HepG2 (cell line): ENCODE measurements at regions not wholly inside any gene's neighbourhood (a gene's known extent, or its start where the extent isn't known, plus 50 kb on each side); places are given as distances from the start of the nearest gene placed in this dataset.

Source experiments
- ATAC-seq: fragments of 200-7000 bp; cut with Tn5 transposase; 3 replicates; pipeline ENCODE4 v1.9.1; 2020; ENCODE audit warnings: mild to moderate bottlenecking, moderate library complexity
- BruUV-seq: library from RNA; stranded (reverse); fragments of 400-500 nt; replicated peaks from 2 replicates; lab custom pipeline; 2021; lab: Mats Ljungman, UMichigan
- CTCF ChIA-PET: fragments of 300-600 bp; formaldehyde crosslinking; extraction: SDS; loops from one replicate; lab custom pipeline; 2021; ENCODE audit warnings: low total read pairs, inconsistent platforms, low intra/inter-chr PET ratio; lab: Yijun Ruan, JAX
- POLR2A ChIA-PET: fragments of 350-600 bp; sonication (Branson Sonifier 250); formaldehyde crosslinking; loops from one replicate; lab custom pipeline; 2020; ENCODE audit warnings: antibody characterized with exemption, inconsistent platforms; lab: Yijun Ruan, JAX
- DNase-seq: peaks from one replicate; pipeline ENCODE4 v3.0.0-alpha.2; 2015; ENCODE audit warnings: low spot score
- FAIRE-seq: peaks from 3 replicates; lab custom pipeline; 2011; peaks lifted over from hg19 to GRCh38; lab: Jason Lieb, UNC
- H2AFZ ChIP-seq: one replicate; pipeline ENCODE4 v1.6.1; 2011; ENCODE audit warnings: low read length, inconsistent platforms
- H3K27ac ChIP-seq: fragments of 300-600 bp; 3 replicates; pipeline ENCODE4 v1.8.0; 2011; ENCODE audit warnings: mixed run types, mild to moderate bottlenecking, mixed read lengths, low read length, inconsistent platforms; ENCODE audit not compliant: insufficient read depth; ENCODE audit errors: extremely low read length
- H3K27me3 ChIP-seq, 2 experiments: fragments of 200-600 bp in 1 of 2; 2 replicates in 1 of 2; 3 replicates in 1 of 2; pipeline versions ENCODE4 v1.6.0 to v1.8.0; 2011; ENCODE audit warnings: low read length in 2 of 2, mild to moderate bottlenecking in 2 of 2, moderate library complexity in 2 of 2, inconsistent platforms in 1 of 2; ENCODE audit not compliant: insufficient read depth in 2 of 2, control insufficient read depth in 1 of 2
- H3K36me3 ChIP-seq, 2 experiments: fragments of 200-600 bp in 1 of 2; replicated peaks in 1 of 2; 2 replicates in 1 of 2; 3 replicates in 1 of 2; pipeline versions ENCODE4 v1.5.1 to v1.8.0; 2011; ENCODE audit warnings: low read length in 2 of 2, inconsistent platforms in 1 of 2; ENCODE audit not compliant: insufficient read depth in 2 of 2, control insufficient read depth in 1 of 2
- H3K4me1 ChIP-seq: 2 replicates; pipeline ENCODE4 v1.5.1; 2012; ENCODE audit warnings: low read length, inconsistent platforms; ENCODE audit not compliant: insufficient read depth
- H3K4me2 ChIP-seq: 2 replicates; pipeline ENCODE4 v1.6.0; 2011; ENCODE audit warnings: low read depth, low read length, inconsistent platforms
- H3K4me3 ChIP-seq, 3 experiments: fragments of 200-600 bp in 1 of 3; sonication (generic), shearing (Covaris generic) in 1 of 3; replicated peaks in 1 of 3; 2 replicates each; pipeline ENCODE4 v1.5.1; 2011 to 2016; ENCODE audit warnings: low read length in 3 of 3, inconsistent platforms in 2 of 3, low read depth in 2 of 3, mild to moderate bottlenecking in 2 of 3, control low read depth in 1 of 3, mixed read lengths in 1 of 3; ENCODE audit not compliant: insufficient read depth in 1 of 3
- H3K79me2 ChIP-seq: one replicate; pipeline ENCODE4 v1.6.1; 2011; ENCODE audit warnings: low read length, inconsistent platforms; ENCODE audit not compliant: insufficient read depth
- H3K9ac ChIP-seq: 2 replicates; pipeline ENCODE4 v1.6.0; 2011; ENCODE audit warnings: mild to moderate bottlenecking, low read depth, low read length, inconsistent platforms; ENCODE audit not compliant: insufficient read depth
- H3K9me3 ChIP-seq: 2 replicates; pipeline ENCODE4 v1.5.1; 2012; ENCODE audit warnings: mild to moderate bottlenecking, low read length
- H4K20me1 ChIP-seq: 2 replicates; pipeline ENCODE4 v1.6.0; 2011; ENCODE audit warnings: inconsistent platforms, mild to moderate bottlenecking, low read length, moderate library complexity; ENCODE audit not compliant: insufficient read depth
- ATM ChIP-seq: fragments of 450-650 bp; IDR thresholded peaks from 2 replicates; pipeline ENCODE4 v1.7.1; 2017; ENCODE audit warnings: mild to moderate bottlenecking, borderline replicate concordance
- HMGXB4 ChIP-seq, 2 experiments: sonication (generic) in 1 of 2; formaldehyde crosslinking in 1 of 2; IDR thresholded peaks; 2 replicates each; pipeline versions ENCODE4 v1.4.0 to v1.6.1; 2018 to 2020; ENCODE audit warnings: missing genetic modification reagents in 2 of 2, borderline replicate concordance in 1 of 2, low read depth in 1 of 2, mild to moderate bottlenecking in 1 of 2, missing biosample characterization in 1 of 2
- HNRNPK ChIP-seq: fragments of 200-400 bp; formaldehyde crosslinking; IDR thresholded peaks from 2 replicates; pipeline ENCODE4 v1.6.1; 2018; ENCODE audit warnings: low read length, low read depth, moderate library complexity, mild to moderate bottlenecking; ENCODE audit not compliant: poor library complexity, severe bottlenecking
- TGIF2 ChIP-seq: IDR thresholded peaks from 2 replicates; pipeline ENCODE4 v1.6.1; 2016; ENCODE audit warnings: control low read depth, missing compliant biosample characterization
- ZNF441 ChIP-seq: sonication (generic); formaldehyde crosslinking; IDR thresholded peaks from 2 replicates; pipeline ENCODE4 v1.7.0; 2021; ENCODE audit warnings: missing genetic modification reagents, borderline replicate concordance
- ZNF543 ChIP-seq: sonication (generic); formaldehyde crosslinking; IDR thresholded peaks from 2 replicates; pipeline ENCODE4 v1.4.0; 2020; ENCODE audit warnings: mild to moderate bottlenecking, missing genetic modification reagents
- in situ Hi-C: cut with HindIII; loops from 2 replicates; pipeline ENCODE4 v1.10.0; 2017; ENCODE audit warnings: low pct_unique_long_range_greater_than_20kb; ENCODE audit not compliant: extremely low pct_ligation_motif_present
- intact Hi-C: fragments of 100-400 bp; cut with micrococcal nuclease; formaldehyde crosslinking; loops from one replicate; pipeline ENCODE4 v1.10.0; 2022; ENCODE audit not compliant: unreplicated experiment
- TF ChIP-seq, protein P1 (sequence below): sonication (generic); formaldehyde crosslinking; IDR thresholded peaks from 2 replicates; pipeline ENCODE4 v1.5.0; 2020; ENCODE audit warnings: missing genetic modification reagents
- TF ChIP-seq, protein P2 (sequence below): sonication (generic); formaldehyde crosslinking; IDR thresholded peaks from 2 replicates; pipeline ENCODE4 v1.9.0; 2021; ENCODE audit warnings: missing genetic modification reagents, borderline replicate concordance

DNA sequence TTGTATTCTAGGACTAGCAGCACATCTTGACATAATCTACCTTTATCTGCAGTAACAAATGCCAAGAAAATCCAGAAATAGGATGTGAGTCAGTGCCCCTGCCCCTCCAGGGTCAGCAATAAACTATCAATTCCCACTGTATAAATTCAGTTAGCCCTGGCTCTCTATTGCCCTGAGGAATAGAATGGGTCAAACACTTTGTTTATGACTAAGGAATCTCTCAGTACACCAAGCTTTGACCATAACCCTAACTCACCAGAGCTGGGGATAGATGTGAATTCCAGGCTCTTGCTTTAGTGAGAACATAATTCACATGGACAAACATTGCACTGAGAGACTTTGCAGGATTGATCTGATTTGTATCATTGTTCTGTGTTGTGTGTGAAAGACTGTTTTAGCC is 82.3 kb downstream of the CXXC4 start:
- no peak for DNase-seq
- Histone ChIP-seq H3K4me3 (no peak overlapping the region), H3K36me3 (no peaks in the 10 kb centered on the region), H2AFZ (no peak overlapping the region), H3K4me2 (no peak overlapping the region), H4K20me1 (no peaks in the 10 kb centered on the region), H3K27me3 (no peaks in the 10 kb centered on the region), H3K9ac (no peak overlapping the region)
- POLR2A ChIA-PET = no interaction called here
- no peak for FAIRE-seq
- in situ Hi-C loops = no loop called here
- no peak for ATAC-seq
- TF ChIP-seq ZNF543 (CRISPR knock-in tag) = no peak
- TF ChIP-seq HNRNPK = no peak
- no peak for TF ChIP-seq HMGXB4 (CRISPR knock-in tag; IDR thresholded peaks at IDR 0.05; ENCODE audit: borderline replicate concordance in 1 of 2, low read depth in 1 of 2)
- no peak for TF ChIP-seq ZNF441 (CRISPR knock-in tag)
- no peak for TF ChIP-seq ATM
- TF ChIP-seq, protein P1, sequence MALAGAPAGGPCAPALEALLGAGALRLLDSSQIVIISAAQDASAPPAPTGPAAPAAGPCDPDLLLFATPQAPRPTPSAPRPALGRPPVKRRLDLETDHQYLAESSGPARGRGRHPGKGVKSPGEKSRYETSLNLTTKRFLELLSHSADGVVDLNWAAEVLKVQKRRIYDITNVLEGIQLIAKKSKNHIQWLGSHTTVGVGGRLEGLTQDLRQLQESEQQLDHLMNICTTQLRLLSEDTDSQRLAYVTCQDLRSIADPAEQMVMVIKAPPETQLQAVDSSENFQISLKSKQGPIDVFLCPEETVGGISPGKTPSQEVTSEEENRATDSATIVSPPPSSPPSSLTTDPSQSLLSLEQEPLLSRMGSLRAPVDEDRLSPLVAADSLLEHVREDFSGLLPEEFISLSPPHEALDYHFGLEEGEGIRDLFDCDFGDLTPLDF (CRISPR knock-in tag) = no peak
- no peak for TF ChIP-seq TGIF2 (CRISPR knock-in tag)
- TF ChIP-seq, protein P2, sequence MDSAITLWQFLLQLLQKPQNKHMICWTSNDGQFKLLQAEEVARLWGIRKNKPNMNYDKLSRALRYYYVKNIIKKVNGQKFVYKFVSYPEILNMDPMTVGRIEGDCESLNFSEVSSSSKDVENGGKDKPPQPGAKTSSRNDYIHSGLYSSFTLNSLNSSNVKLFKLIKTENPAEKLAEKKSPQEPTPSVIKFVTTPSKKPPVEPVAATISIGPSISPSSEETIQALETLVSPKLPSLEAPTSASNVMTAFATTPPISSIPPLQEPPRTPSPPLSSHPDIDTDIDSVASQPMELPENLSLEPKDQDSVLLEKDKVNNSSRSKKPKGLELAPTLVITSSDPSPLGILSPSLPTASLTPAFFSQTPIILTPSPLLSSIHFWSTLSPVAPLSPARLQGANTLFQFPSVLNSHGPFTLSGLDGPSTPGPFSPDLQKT = no peak
- TF ChIP-seq, all 625 proteins: peak for 0
- no peak overlapping the region for H3K27ac ChIP-seq
- intact Hi-C loops = no loop called here
- CTCF ChIA-PET = no interaction called here
- no peaks in the 10 kb centered on the region for H3K79me2 ChIP-seq
- no peaks in the 10 kb centered on the region for H3K4me1 ChIP-seq
- H3K9me3 ChIP-seq = no peaks in the 10 kb centered on the region
- no TSS peak for BruUV-seq
